MM.1S (cell line): ENCODE measurements at regions not wholly inside any gene's neighbourhood (a gene's known extent, or its start where the extent isn't known, plus 50 kb on each side); places are given as distances from the start of the nearest gene placed in this dataset.

Experiments
- DNase-seq: peaks from one replicate; pipeline ENCODE4 v3.0.0-alpha.2; 2015
- H2AFZ ChIP-seq: fragments of 300-600 bp; sonication (generic); 2 replicates; pipeline ENCODE4 v1.6.0; 2016; ENCODE audit warnings: antibody characterized with exemption, low read length
- H3F3A ChIP-seq: fragments of 300-600 bp; sonication (generic); 2 replicates; pipeline ENCODE4 v1.6.1; 2016; ENCODE audit warnings: mild to moderate bottlenecking, antibody characterized with exemption, low read length, moderate library complexity, mixed read lengths; ENCODE audit not compliant: insufficient read depth
- H3K27ac ChIP-seq: fragments of 300-600 bp; sonication (generic); 2 replicates; pipeline ENCODE4 v1.5.1; 2016; ENCODE audit warnings: mild to moderate bottlenecking, low read length
- H3K27me3 ChIP-seq: fragments of 300-600 bp; sonication (generic); replicated peaks from 2 replicates; pipeline ENCODE4 v1.6.0; 2016; ENCODE audit warnings: low read length; ENCODE audit not compliant: insufficient read depth
- H3K36me3 ChIP-seq: fragments of 300-600 bp; sonication (generic); replicated peaks from 2 replicates; pipeline ENCODE4 v1.6.1; 2016; ENCODE audit warnings: mild to moderate bottlenecking, low read length, mixed read lengths; ENCODE audit not compliant: insufficient read depth
- H3K4me1 ChIP-seq: fragments of 300-600 bp; sonication (generic); 2 replicates; pipeline ENCODE4 v1.6.1; 2016; ENCODE audit warnings: low read length, mixed read lengths
- H3K4me2 ChIP-seq: fragments of 300-600 bp; sonication (generic); 2 replicates; pipeline ENCODE4 v1.6.0; 2016; ENCODE audit warnings: low read depth, low read length
- H3K4me3 ChIP-seq: fragments of 300-600 bp; sonication (generic); 2 replicates; pipeline ENCODE4 v1.5.1; 2016; ENCODE audit warnings: low read length, mixed read lengths
- H3K79me2 ChIP-seq: fragments of 300-600 bp; sonication (generic); 2 replicates; pipeline ENCODE4 v1.6.1; 2016; ENCODE audit warnings: mixed run types, low read length, mixed read lengths
- H3K9ac ChIP-seq: fragments of 300-600 bp; sonication (generic); 2 replicates; pipeline ENCODE4 v1.6.1; 2016; ENCODE audit warnings: low read length, mixed read lengths
- H3K9me2 ChIP-seq: fragments of 300-600 bp; sonication (generic); replicated peaks from 2 replicates; pipeline ENCODE4 v1.6.1; 2016; ENCODE audit warnings: mild to moderate bottlenecking, low read length, mixed read lengths; ENCODE audit not compliant: insufficient read depth
- H3K9me3 ChIP-seq: fragments of 300-600 bp; sonication (generic); replicated peaks from 2 replicates; pipeline ENCODE4 v1.6.1; 2016; ENCODE audit warnings: mild to moderate bottlenecking, low read length, mixed read lengths; ENCODE audit not compliant: insufficient read depth
- H4K20me1 ChIP-seq: fragments of 300-600 bp; sonication (generic); 2 replicates; pipeline ENCODE4 v1.6.1; 2016; ENCODE audit warnings: mild to moderate bottlenecking, low read length, moderate library complexity, mixed read lengths; ENCODE audit not compliant: insufficient read depth
- EZH2 ChIP-seq: fragments of 300-600 bp; sonication (generic); optimal IDR thresholded peaks from 2 replicates; pipeline ENCODE3; 2017; ENCODE audit warnings: low read depth, mild to moderate bottlenecking, antibody characterized with exemption, low read length, mixed read lengths
- EZH2phosphoT487 ChIP-seq: fragments of 300-600 bp; sonication (generic); IDR thresholded peaks from 2 replicates; pipeline ENCODE4 v1.6.1; 2018; ENCODE audit warnings: antibody characterized with exemption, low read length
- TF ChIP-seq, protein P1 (sequence below): fragments of 300-600 bp; sonication (generic); IDR thresholded peaks from 2 replicates; pipeline ENCODE4 v1.5.1; 2016; ENCODE audit warnings: antibody characterized with exemption, low read length, mixed read lengths

DNA sequence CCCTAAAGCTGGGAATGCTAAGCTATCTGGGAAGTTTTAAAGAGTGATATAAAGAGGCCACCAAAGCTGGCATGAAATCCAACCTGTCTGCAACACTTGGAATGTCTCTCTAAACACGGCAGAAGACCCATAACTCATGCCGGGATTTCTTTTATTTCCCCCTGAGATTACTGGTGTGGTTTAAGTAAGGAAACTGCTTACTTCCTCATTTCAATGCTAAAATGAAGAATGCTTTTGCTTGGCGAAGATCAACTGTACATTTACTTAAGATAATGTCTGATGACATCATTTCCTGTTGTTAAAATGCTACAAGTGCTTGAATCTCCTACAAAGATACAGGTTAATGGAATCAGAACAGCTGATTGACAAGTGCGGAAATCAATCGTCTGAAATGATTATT, 353.8 kb upstream of the SALL3 start:
- TF ChIP-seq EZH2 (no peak), EZH2phosphoT487 (no peak)
- TF ChIP-seq, protein P1, sequence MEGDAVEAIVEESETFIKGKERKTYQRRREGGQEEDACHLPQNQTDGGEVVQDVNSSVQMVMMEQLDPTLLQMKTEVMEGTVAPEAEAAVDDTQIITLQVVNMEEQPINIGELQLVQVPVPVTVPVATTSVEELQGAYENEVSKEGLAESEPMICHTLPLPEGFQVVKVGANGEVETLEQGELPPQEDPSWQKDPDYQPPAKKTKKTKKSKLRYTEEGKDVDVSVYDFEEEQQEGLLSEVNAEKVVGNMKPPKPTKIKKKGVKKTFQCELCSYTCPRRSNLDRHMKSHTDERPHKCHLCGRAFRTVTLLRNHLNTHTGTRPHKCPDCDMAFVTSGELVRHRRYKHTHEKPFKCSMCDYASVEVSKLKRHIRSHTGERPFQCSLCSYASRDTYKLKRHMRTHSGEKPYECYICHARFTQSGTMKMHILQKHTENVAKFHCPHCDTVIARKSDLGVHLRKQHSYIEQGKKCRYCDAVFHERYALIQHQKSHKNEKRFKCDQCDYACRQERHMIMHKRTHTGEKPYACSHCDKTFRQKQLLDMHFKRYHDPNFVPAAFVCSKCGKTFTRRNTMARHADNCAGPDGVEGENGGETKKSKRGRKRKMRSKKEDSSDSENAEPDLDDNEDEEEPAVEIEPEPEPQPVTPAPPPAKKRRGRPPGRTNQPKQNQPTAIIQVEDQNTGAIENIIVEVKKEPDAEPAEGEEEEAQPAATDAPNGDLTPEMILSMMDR = no peak
- no peaks in the 10 kb centered on the region for H3K4me1 ChIP-seq
- no peaks in the 10 kb centered on the region for H3K27me3 ChIP-seq
- DNase-seq = no peak
- H3K4me3 ChIP-seq = no peak overlapping the region
- no peak overlapping the region for H3K27ac ChIP-seq
- H4K20me1 ChIP-seq = no peaks in the 10 kb centered on the region
- no peak overlapping the region for H2AFZ ChIP-seq
- H3K36me3 ChIP-seq = no peaks in the 10 kb centered on the region
- no peaks in the 10 kb centered on the region for H3K9me3 ChIP-seq
- no peaks in the 10 kb centered on the region for H3K9me2 ChIP-seq
- H3K9ac ChIP-seq = no peak overlapping the region
- H3K79me2 ChIP-seq = no peaks in the 10 kb centered on the region
- H3F3A ChIP-seq = no peaks in the 10 kb centered on the region
- H3K4me2 ChIP-seq = no peak overlapping the region

DNA sequence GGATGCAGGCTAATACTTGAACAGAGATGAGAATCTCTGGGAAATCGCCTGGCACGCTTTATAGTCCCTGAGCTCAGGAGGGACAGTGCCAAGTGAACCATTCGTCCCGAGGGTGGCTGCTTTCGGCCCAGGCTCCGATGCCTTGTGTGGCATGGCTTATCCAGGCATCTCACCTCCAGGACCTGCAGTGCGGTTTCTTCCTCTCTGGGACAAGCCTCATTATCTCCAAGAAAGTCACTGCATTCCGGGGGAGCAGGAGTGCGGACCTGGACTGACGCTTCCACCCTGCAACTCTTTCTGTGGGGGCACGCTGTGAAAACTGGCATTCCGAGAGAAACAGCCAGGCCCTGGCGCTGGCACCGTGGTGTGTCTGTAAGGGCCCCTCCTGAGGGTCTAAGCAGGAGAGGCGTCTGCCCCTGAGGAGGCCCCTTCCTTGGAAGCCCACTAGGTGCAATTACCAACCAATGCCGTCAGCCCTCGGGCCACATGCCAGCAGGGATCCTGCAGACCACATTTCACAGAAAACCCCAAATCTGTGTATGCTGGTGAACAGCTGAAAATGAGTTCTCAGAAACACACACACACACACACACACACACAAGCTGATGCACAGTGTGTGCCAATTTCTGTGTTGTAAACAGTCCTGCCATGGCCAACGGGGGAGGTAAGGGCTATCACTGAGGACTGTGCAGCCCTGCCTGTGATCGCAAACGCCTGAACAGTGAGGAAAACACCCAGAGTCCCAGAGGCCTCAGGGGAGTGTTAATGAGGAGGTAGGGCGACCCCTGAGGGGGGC, 351.9 kb upstream of the SALL3 start:
- TF ChIP-seq EZH2phosphoT487 (no peak), EZH2 (no peak)
- TF ChIP-seq, protein P1 = no peak
- Histone ChIP-seq H3K9me3 (no peaks in the 10 kb centered on the region), H3K4me3 (no peak overlapping the region), H3F3A (no peaks in the 10 kb centered on the region), H3K4me1 (no peaks in the 10 kb centered on the region), H4K20me1 (no peaks in the 10 kb centered on the region), H3K27me3 (no peaks in the 10 kb centered on the region), H3K79me2 (no peaks in the 10 kb centered on the region), H3K9me2 (no peaks in the 10 kb centered on the region), H3K36me3 (no peaks in the 10 kb centered on the region), H2AFZ (no peak overlapping the region), H3K27ac (no peak overlapping the region), H3K9ac (no peak overlapping the region), H3K4me2 (no peak overlapping the region)
- DNase-seq = no peak

DNA sequence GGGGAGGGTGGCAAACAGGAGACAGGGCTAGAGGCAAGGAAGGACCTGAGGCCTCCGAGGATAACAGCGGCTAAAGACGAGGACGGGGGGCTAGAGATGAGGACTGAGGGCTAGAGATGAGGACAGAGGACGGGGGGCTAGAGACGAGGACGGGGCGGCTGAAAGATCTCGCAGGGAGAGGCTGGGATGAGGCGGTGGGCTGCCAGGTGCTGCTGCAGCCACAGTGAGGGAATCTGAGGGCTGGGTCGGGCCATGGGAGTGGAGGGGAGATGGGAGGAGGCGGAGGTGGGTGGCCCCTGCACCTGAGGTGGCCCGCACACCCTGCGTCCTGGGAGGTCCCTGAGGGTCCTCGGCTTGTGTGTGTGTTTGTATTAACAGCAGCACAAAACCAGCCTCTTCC, 350.2 kb upstream of the SALL3 start:
- H3K9ac ChIP-seq = no peak overlapping the region
- no peak overlapping the region for H3K4me2 ChIP-seq
- TF ChIP-seq EZH2 (no peak), EZH2phosphoT487 (no peak)
- TF ChIP-seq, protein P1 = no peak
- no peaks in the 10 kb centered on the region for H3K27me3 ChIP-seq
- no peaks in the 10 kb centered on the region for H3K9me3 ChIP-seq
- H2AFZ ChIP-seq = no peak overlapping the region
- H3K4me1 ChIP-seq = no peaks in the 10 kb centered on the region
- DNase-seq = no peak
- H3K27ac ChIP-seq = no peak overlapping the region
- H4K20me1 ChIP-seq = no peaks in the 10 kb centered on the region
- H3F3A ChIP-seq = no peaks in the 10 kb centered on the region
- no peak overlapping the region for H3K4me3 ChIP-seq
- H3K36me3 ChIP-seq = no peaks in the 10 kb centered on the region
- H3K79me2 ChIP-seq = no peaks in the 10 kb centered on the region
- no peaks in the 10 kb centered on the region for H3K9me2 ChIP-seq
